ENCODE measurements at regions not wholly inside any gene's neighbourhood (a gene's known extent, or its start where the extent isn't known, plus 50 kb on each side); places are given as distances from the start of the nearest gene placed in this dataset.

- TF ChIP-seq ZNF274 (IDR thresholded peaks at IDR 0.05; ENCODE audit: low read depth, low read length) (no peak), YY1 (IDR thresholded peaks at IDR 0.05; ENCODE audit: insufficient read depth, insufficient read length) (no peak)
Observed at GRCh38 chr14:38556252-38556651, 300.4 kb upstream of the CLEC14A start.
